Left cardiac atrium (tissue), 4 donors: ENCODE measurements at regions not wholly inside any gene's neighbourhood (a gene's known extent, or its start where the extent isn't known, plus 50 kb on each side); places are given as distances from the start of the nearest gene placed in this dataset.
"Not testable (repeated sequence)": the region's sequence is repeated elsewhere in the genome, so short reads cannot be mapped to it uniquely, and the experiment has no call there.

Source experiments
- ATAC-seq, 2 donors: fragments of 200-7000 bp; cut with Tn5 transposase; one replicate each; pipeline ENCODE4 v1.9.1; 2020; ENCODE audit warnings: mild to moderate bottlenecking in 2 of 2, moderate library complexity in 2 of 2
- DNase-seq: peaks from one replicate; pipeline ENCODE4 v3.0.0-alpha.2; 2020
- intact Hi-C, 2 donors: fragments of 100-400 bp; cut with DNase I; formaldehyde crosslinking; loops; one replicate each; pipeline versions ENCODE4 v1.14.1 to v1.15.1; 2022 to 2023
- donor health status: DM: no; HTN: yes; CAD: no.
- donor health status: DM: no; HTN: yes; CAD: no; lungs with severe emphysema.
- donor health status: DM: yes; HTN: yes; CAD: no.
- donor health status: Dilated cardiomyopathy.

DNA sequence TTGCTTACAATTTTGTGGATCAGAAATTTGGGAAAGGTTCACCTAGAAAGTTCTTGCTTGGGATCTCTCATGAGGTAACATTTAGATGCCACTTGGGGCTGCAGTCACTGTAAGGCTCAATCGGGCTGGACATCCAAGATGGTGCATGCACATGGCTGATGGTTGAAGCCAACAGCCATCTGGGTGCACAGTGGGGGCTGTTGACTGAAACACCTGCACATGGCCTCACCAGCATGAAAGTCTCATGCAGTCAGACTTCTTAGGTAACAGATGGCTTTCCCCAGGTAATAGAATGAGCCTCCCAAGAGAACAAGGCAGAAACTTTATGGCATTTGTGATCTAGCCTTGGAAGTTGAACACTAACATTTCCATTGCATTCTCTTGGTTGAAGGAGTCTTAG, 740.7 kb upstream of the AUTS2 start:
- DNase-seq (no peak), ATAC-seq (no peak)
- intact Hi-C loops = no loop called here

DNA sequence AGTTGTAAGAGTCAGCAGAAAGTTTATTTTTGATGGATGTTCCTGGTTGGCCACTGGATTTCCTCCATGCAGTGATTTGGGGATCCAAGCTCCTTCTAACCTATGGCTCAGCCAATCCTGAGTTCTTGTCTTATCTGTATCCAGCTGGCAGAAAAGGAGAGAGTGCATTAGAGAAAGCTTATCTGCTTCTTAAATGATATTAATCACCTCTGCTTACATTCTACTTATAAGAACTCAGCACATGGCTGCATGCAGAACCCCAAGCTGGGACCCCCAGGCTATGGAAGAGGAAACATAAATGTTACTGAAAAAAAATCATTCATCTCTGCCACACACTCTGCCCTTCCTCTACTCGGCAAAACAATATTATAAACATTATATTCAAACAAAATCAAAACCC, 739.8 kb upstream of the AUTS2 start:
- no peak for DNase-seq
- intact Hi-C loops = no loop called here
- no peak for ATAC-seq

DNA sequence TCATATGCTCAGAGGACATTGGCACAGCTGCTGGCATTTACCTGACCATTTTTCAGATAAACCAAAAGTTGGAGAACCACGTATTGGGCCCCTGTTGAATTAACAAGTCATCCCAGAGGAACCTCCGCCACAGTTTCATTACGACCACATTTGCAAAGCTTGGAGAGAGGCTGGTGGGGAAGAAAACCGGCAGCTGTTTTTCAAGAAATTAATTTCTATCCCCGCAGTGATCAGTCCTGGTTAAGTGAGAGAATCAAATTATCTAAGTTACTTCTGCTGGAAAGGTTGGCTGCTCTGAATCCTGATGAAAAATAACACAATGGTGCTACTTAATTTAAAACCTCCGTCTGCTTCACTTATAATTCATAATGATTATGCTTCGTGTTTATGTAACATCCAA, 737.1 kb upstream of the AUTS2 start:
- ATAC-seq = no peak

DNA sequence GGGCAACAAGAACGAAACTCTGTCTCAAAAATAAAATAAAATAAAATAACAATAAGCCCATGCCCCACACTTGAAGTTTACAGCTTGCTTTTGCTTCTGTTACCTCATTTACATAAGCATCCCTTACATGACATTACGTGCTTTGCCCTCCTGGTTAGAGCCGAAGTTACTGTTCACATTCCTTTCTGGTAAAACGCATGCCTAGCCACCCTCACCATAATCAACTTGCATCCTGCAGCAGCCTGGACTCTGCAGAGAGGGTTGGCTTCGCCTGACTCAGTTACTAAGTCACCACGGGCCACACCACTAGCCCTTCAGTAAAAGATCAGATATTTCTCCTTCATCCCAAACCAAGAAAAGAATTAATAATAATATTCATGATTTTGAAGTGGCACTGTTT, 736.0 kb upstream of the AUTS2 start:
- intact Hi-C loops = no loop called here
- DNase-seq (no peak), ATAC-seq (no peak)

More for the DNA sequence above, 737.1 kb upstream of the AUTS2 start:
- intact Hi-C loops = no loop called here
- DNase-seq = no peak

DNA sequence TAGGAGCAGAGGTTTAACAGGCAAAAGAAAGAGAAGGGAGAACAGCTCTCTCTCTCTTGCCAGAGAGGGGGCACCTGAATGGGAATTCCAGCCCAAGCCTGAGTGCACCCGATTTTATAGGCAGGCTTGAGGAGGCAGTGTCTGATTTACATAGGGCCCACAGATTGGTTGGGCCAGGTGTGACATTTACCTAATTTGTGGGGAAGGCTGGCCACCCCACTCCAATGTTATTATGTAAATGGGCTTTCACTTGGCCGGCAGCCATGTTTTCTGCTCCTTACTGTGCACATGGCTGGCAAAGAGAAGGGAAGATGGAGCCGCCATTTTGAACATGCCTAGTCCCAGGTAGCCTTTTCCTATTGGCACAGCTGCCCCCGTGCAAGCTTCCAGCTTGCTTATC, 735.5 kb upstream of the AUTS2 start:
- intact Hi-C loops = no loop called here
- DNase-seq (no peak), ATAC-seq (no peak)

DNA sequence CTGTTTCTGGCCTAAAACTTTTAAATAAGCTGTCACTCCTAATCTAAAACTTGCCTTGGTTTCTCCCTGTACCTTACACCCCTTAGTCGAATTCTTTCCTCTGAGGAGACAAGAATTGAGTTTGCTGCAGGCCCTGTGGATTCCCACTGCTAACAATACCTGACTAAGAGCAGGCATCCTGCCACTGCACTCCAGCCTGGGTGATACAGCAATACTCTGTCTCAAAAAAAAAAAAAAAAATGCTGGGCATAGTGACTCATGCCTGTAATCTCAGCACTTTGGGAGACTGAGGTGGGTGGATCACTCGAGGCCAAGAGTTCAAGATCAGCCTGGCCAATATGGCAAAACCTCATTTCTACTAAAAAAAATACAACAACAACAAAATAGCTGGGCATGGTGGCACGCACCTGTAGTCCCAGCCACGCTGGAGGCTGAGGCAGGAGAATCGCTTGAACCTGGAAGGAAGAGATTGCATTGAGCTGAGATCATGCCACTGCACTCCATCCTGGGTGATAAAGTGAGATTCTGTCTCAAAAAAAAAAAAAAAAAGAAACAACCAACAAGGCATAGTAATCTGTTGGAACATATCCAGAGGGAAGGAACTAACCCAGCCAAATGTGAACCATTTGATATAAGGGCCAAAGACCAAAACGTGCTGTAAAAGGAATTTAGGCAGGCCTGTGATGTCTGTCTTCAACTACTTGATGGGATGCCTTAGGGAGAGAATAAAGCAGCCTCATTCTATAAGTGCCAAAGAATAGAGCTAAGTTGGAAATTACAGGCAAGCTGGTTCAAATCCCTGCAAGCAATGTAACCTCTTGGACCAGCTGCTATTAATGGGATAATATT, 732.7 kb upstream of the AUTS2 start:
- ATAC-seq = peak in 1 of 2 donors; percentile 51
- intact Hi-C loops = no loop called here
- DNase-seq = no peak

DNA sequence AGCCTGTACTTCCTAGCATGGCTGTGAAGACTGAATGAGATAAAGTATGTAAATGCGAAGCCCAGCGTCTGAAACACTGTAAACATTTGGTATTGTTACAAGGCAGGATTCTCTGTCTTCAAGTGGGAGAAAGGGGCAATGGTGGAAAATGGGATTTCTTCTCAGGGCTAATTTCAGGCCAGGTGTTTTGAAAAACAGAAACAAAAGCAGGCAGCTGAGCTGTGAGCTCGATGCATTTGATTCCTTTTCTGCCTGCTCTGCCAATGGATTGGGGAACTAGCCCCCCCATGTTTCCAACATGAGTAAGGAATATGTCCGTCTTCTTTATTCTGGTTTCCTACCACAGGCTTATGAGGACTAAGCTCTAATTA, 732.1 kb upstream of the AUTS2 start:
- no peak for ATAC-seq

DNA sequence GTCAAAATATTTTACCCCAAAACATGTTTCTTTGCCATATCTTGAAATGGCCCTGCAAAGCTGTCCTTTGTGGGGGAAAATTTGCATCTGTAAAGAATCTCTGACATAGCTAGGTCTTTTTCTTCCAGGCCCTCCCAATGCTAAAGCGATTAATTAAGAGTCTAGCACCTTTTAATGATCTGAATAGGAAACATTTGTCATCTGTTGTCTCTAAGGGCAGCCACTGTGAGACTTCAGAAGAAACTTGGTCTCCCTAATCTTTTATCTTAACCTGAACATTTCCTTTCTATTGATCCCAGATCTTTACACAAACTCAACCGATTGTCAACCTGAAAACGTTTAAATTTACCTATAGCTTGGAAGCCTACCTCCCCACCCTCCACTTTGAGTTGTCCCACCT, 731.6 kb upstream of the AUTS2 start:
- intact Hi-C loops, ATAC-seq, DNase-seq: not testable (repeated sequence)

More for the DNA sequence above, 732.1 kb upstream of the AUTS2 start:
- intact Hi-C loops = no loop called here
- no peak for DNase-seq

DNA sequence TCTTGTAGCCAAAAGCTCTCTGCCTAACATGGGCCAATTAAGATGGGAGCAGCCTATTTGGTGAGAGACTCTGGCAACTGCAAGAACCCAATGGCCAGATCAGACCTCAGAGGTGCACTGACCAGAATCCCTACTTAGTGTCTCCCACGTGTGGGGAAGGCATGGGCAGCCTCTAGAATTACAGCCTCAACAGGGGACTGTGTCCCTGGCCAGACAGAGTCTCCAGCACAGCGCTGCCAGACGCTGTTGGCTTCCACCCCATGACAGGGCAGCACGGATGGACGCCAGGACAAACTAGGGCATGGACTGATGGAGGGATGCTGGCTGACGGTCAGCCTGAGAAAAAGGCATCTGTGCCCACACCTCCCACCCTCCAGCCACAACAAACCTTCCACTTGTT, 729.3 kb upstream of the AUTS2 start:
- intact Hi-C loops = no loop called here
- DNase-seq (no peak), ATAC-seq (peak in 1 of 2 donors; percentile 59)

DNA sequence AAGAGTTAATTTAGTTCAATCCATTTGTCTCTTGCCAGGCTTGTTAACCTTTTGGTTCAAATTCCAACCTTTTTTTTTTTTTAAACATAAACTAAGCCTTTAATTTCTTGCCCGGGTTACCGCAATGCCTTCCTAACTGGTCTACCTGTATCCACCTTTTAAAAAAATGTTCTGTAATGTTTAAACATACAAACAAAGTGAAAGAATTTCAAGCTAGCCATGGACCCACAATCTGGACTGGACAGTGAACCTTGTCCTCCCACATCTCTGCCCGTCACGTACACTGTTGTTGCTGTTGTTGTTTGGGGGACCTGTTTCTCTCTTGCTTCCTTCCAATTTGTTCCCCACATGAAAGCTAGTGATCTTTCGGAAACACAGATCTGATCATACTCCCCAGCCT, 724.7 kb upstream of the AUTS2 start:
- no peak for ATAC-seq
- intact Hi-C loops = no loop called here
- DNase-seq = no peak

DNA sequence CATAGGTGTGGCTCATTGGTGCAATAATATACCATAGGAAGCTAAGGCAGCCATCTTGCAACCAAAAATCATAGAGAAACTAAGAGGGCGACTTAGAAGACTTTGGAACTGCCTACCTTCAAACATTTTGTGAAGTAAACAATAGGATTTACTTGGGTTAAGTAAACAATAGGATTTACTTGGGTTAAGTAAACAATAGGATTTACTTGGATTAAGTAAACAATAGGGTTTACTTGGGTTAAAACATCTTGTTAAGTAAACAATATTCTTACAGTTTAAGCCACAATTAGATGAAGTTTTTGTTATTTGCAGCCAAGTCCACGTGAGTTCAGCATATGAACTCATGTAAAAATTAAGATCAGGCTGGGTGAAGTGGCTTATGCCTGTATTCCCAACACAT, 722.4 kb upstream of the AUTS2 start:
- intact Hi-C loops = no loop called here
- DNase-seq (no peak), ATAC-seq (no peak)

DNA sequence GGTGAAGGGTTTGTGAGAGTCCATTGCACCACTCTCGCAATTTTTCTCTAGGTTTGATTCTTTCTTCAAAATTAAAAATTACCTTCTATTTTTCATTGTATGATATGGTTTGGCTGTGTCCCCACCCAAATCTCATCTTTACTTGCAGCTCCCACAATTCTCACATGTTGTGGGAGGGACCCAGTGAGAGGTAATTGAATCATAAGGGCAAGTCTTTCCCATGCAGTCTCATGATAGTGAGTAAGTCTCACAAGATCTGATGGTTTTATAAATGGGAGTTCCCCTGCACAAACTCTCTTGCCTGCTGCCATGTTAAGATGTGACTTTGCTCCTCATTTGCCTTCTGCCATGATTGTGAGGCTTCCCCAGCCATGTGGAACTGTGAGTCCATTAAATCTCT, 711.2 kb upstream of the AUTS2 start:
- intact Hi-C loops, DNase-seq, ATAC-seq: not testable (repeated sequence)

DNA sequence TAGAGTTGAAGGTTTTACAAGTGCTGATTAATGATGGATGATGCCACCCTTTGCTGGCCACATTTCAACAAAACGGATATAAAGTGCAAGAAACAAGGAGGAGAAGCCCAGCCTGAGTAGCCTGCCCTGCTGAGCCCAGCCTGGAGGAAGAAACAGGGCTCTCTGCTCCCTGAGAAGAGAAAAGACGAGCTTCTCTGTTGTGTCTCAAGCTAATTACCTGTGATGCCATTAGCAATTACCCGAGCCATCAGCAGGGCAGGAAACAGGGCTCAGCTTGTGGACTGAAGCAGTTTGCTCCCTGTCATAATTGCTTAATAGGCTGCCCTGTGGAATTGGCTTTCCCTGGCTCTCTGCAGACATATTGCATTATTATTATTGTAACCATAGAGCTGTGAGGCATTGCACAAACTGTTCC, 709.3 kb upstream of the AUTS2 start:
- no peak for DNase-seq
- intact Hi-C loops = no loop called here
- no peak for ATAC-seq

DNA sequence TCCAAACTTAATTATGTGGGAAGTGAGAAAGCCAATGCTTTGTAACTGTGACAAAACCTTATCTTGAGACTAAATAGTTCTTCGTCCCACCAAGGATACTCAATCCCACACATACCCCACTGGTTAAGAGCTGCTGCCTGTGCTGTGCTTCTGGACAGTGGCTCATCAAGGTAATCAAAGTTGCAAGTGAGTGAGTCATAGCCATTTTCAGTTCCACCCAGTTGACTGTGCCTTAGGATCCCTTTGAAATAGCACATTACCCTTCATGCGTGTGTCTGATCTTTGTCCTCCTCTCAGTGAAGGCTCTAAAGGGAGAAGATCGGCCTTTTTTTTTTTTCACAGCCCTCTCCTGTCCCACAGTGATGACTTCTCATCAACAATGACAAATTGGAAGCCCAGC, 706.0 kb upstream of the AUTS2 start:
- DNase-seq (no peak), ATAC-seq (peak in 1 of 2 donors; percentile 18)
- intact Hi-C loops = no loop called here

DNA sequence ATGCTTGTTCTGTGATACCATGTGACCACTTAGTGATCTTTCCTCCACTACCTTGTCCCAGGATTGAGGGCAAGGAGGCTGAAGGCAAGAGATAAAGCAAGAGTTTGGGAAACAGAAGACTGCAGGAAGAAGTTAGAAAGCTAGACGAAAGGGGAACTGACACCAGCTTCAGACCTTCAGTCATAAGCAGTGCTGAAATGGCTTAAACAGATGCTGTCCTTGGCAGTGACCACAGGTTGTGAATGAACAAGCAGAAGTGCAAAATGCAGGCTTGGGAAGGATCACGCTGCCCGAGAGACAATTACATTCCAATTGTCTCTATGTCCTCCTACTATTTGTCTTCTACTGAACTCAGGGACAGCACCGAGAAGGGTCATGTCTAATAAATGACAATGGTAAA, 704.9 kb upstream of the AUTS2 start:
- no peak for DNase-seq
- intact Hi-C loops = no loop called here
- no peak for ATAC-seq

DNA sequence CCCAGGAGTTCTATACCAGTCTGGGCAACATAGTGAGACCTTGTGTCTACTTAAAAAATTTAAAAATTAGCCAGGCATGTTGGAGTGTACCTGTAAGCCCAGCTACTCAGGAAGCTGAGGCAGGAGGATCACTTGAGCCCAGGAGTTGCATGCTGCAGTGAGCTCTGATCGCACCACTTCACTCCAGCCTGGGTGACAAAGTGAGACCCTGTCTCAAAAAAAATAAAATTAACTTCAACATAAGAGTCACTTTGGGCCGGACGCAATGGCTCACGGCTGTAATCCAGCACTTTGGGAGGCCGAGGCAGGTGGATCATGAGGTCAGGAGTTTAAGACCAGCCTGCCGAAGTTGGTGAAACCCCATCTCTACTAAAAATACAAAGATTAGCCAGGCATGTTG, 699.1 kb upstream of the AUTS2 start:
- intact Hi-C loops, DNase-seq, ATAC-seq: not testable (repeated sequence)

DNA sequence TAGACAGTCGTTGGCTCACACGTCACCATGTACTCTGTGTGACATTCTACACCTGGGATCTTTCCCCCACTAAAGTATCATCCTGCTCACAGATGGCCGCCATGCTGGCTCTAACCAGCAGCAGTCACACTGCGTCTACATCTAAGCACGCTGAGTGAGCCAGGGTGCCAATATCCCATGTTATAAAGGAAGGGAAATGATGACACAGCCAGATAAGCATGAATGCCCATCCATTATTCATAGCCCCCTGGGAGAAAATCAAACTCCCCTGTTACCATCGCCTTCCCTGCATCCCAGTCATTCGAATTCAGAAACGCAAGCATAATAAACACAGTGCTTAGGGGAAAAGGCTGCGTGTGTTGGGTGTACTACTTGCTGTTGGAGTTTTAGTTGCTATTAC, 698.2 kb upstream of the AUTS2 start:
- DNase-seq = no peak
- ATAC-seq = no peak
- intact Hi-C loops = no loop called here

DNA sequence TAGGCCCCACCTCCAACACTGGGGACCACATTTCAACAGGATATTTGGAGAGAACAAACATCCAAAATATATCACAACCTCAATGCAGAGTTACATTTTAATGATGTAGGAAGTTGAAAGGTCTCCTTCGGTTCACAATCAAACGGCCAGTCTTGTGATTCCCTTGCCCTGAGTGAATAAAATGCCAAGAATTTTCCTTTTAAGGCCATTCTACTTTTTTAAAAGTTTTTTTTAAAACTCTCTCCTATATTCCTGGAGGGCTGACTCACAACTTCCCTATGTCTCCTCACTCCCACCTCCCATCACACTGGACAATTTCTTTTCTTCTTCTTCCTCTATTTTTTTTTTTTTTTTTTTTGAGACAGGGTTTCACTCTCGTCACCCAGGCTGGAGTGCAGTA, 693.6 kb upstream of the AUTS2 start:
- intact Hi-C loops = no loop called here
- DNase-seq (no peak), ATAC-seq (no peak)

DNA sequence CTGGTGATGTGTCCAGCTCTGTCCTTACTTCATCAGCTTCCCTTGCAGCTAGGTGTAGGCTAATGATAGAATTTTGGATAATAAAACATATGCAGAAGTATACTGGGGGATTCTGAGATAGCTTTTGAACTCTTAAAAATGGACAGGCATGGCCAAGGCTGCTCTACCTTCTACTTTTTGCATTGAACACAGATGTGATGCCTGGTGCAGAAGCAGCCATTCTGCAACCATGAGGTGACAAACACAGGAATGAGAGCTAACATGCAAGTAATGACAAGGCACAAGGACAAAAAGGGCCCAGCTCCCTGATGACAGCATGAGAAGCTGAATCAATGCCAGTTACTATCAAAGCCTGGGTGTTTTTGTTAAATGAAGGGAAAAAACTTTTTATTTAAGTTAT, 686.5 kb upstream of the AUTS2 start:
- ATAC-seq (no peak), DNase-seq (no peak)
- intact Hi-C loops = no loop called here

DNA sequence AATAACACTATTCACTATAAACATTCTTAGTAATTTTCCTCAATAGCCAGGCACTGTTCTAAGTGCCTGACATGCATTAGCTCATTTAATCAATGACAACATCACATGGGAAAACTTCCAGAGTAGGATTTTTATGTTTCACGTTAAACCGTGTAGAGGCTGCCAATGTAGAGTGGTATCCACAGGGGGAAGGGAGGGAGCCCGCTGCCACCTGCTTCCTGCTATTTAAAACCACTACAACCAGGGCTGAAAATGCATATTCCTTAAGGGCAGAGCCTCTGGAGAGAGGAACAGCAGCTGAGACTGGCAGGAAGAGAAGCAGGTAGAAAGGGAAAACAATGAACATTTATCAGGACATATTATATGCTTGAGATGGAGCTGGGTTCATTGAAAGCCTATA, 684.3 kb upstream of the AUTS2 start:
- DNase-seq = no peak
- no peak for ATAC-seq
- intact Hi-C loops = no loop called here

DNA sequence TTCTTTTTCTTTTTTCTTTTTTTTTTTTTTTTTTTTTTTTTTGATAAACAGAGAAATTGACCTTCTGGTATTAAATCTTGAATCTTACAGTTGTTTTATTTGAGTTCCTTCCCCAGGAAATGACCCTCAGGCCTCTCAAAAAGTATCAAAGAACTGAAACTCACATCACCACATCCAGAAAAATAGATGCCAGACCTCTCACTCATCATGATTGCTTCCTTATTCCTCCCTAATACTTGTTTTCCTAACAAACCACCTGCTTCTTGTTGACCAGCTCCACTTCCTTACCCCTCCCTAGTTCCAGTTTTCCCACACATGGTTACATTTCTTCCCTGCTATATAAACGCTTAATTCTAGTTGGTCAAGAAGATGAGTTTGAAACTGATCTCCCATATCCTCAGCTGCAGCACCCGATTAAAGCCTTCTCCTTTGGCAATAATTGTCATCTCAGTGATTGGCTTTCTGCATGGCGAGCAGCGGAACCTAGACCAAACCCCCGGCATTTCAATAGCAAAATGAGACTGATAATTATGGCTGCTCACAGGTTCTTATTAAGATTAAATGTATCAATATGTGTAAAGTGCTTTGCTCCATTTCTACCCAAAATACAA, 681.1 kb upstream of the AUTS2 start:
- no peak for DNase-seq
- no peak for ATAC-seq
- intact Hi-C loops = no loop called here
